ENCODE measurements at regions not wholly inside any gene's neighbourhood (a gene's known extent, or its start where the extent isn't known, plus 50 kb on each side); places are given as distances from the start of the nearest gene placed in this dataset.

- TF ChIP-seq CTCF (IDR thresholded peaks at IDR 0.05), result no peak
- TF ChIP-seq EZH2phosphoT487 (IDR thresholded peaks at IDR 0.05), result no peak
- TF ChIP-seq EZH2 (IDR thresholded peaks at IDR 0.05), result no peak
Observed at GRCh38 chr20:53676519-53676822, 82.8 kb upstream of the ZNF217 start.

All from neural progenitor cell (in vitro differentiated cells).